H1 (cell line): ENCODE measurements at regions not wholly inside any gene's neighbourhood (a gene's known extent, or its start where the extent isn't known, plus 50 kb on each side); places are given as distances from the start of the nearest gene placed in this dataset.

Experiments
- CTBP2 ChIP-seq: IDR thresholded peaks from 2 replicates; pipeline ENCODE4 v1.7.0; 2011; ENCODE audit warnings: borderline replicate concordance, mild to moderate bottlenecking, moderate library complexity, mixed read lengths, low read length; ENCODE audit not compliant: insufficient read depth, insufficient read length
- POLR2A ChIP-seq, 2 experiments: IDR thresholded peaks; 1 replicate in 1 of 2; 2 replicates in 1 of 2; pipeline ENCODE4 v1.6.1; 2011; ENCODE audit warnings: low read depth in 2 of 2, low read length in 2 of 2, mild to moderate bottlenecking in 2 of 2; ENCODE audit errors: control extremely low read depth in 1 of 2
- POLR2AphosphoS5 ChIP-seq: IDR thresholded peaks from 2 replicates; pipeline ENCODE4 v1.6.1; 2011; ENCODE audit warnings: low read depth, low read length
- RBBP5 ChIP-seq: IDR thresholded peaks from 2 replicates; pipeline ENCODE4 v1.7.1; 2012; ENCODE audit warnings: low read depth, mild to moderate bottlenecking, inconsistent platforms, low read length, moderate library complexity, borderline replicate concordance
- RNF2 ChIP-seq: fragments of 200-900, 300-1000 bp; sonication (generic); IDR thresholded peaks from 2 replicates; pipeline ENCODE4 v1.7.1; 2016; ENCODE audit warnings: borderline replicate concordance, low read depth, mild to moderate bottlenecking, antibody characterized with exemption, low read length; ENCODE audit not compliant: poor library complexity, severe bottlenecking; ENCODE audit errors: missing control alignments
- TAF1 ChIP-seq: IDR thresholded peaks from 2 replicates; pipeline ENCODE4 v1.6.1; 2011; ENCODE audit warnings: mild to moderate bottlenecking, low read depth, low read length

GRCh38 chr22:49650336-49651241 lies 177.1 kb downstream of the BRD1 start (continued):
- TF ChIP-seq CTBP2, result no peak
- no peak for TF ChIP-seq TAF1
- TF ChIP-seq RNF2, result no peak
- no peak for TF ChIP-seq POLR2A (IDR thresholded peaks at IDR 0.05; ENCODE audit: control extremely low read depth in 1 of 2, low read depth in 2 of 2, low read length in 2 of 2)
- no peak for TF ChIP-seq POLR2AphosphoS5
- no peak for TF ChIP-seq RBBP5
- TF ChIP-seq, all 59 proteins: peak for 0
